Activated naive CD8-positive, alpha-beta T cell treated with anti-CD3 and anti-CD28 coated beads, Interleukin-2, amount 10 ng/mL, durations not matched to agents 7 days and 5 days (primary cell): ENCODE measurements at regions not wholly inside any gene's neighbourhood (a gene's known extent, or its start where the extent isn't known, plus 50 kb on each side); places are given as distances from the start of the nearest gene placed in this dataset.

Experiments used
- ATAC-seq: fragments of 150-1000 bp; cut with Tn5 transposase; one replicate; pipeline ENCODE4 v1.10.0; 2021; ENCODE audit warnings: low read depth, moderate library complexity
- POLR2A ChIA-PET: fragments of 350-600 bp; sonication (Branson Sonifier 250); formaldehyde crosslinking; loops from one replicate; lab custom pipeline; 2021; ENCODE audit warnings: antibody characterized with exemption; lab: Charles Lee
- DNase-seq: peaks from one replicate; pipeline ENCODE4 v3.0.0; 2021
- H3K27ac Mint-ChIP-seq: one replicate; pipeline ENCODE4 v1.8.0; 2022; ENCODE audit warnings: mild to moderate bottlenecking, mixed read lengths
- H3K27me3 Mint-ChIP-seq: one replicate; pipeline ENCODE4 v1.8.0; 2022; ENCODE audit warnings: mild to moderate bottlenecking, moderate library complexity, mixed read lengths
- H3K36me3 Mint-ChIP-seq: one replicate; pipeline ENCODE4 v1.8.0; 2021; ENCODE audit warnings: mild to moderate bottlenecking, mixed read lengths
- H3K4me1 Mint-ChIP-seq: one replicate; pipeline ENCODE4 v1.8.0; 2021; ENCODE audit warnings: mixed read lengths
- H3K4me3 Mint-ChIP-seq: one replicate; pipeline ENCODE4 v1.8.0; 2022; ENCODE audit warnings: mild to moderate bottlenecking, moderate library complexity, mixed read lengths
- H3K9me3 Mint-ChIP-seq: one replicate; pipeline ENCODE4 v1.8.0; 2021; ENCODE audit warnings: mixed read lengths

- H3K27ac Mint-ChIP-seq: no peak overlapping the region
- no peaks in the 10 kb centered on the region for H3K36me3 Mint-ChIP-seq
These were observed 154.3 kb upstream of the FN1 start for GRCh38 chr2:215590010-215590745.

DNA sequence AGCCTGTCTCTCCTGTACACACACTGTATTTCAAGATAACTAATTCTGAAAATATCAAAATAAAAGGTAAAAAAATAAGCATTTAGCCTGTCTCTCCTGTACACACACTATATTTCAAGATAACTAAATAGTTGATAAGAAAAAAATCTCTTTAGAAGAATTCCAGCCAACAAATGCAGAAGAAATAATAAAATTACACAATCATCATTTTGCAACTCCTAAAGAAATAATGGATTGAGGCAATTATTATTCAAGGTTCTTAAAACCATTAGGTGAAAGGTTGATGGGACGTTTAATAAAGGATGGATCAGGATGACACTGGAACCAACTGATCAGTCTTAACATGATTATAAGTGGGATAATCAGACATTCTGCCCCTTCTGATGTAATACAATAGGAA, 148.0 kb upstream of the FN1 start:
- H3K36me3 Mint-ChIP-seq: no peaks in the 10 kb centered on the region
- no peak overlapping the region for H3K4me3 Mint-ChIP-seq
- no peaks in the 10 kb centered on the region for H3K9me3 Mint-ChIP-seq
- POLR2A ChIA-PET: no interaction called here
- peaks cover 1% of the 10 kb centered on the region for H3K4me1 Mint-ChIP-seq
- no peak overlapping the region for H3K27ac Mint-ChIP-seq
- no peaks in the 10 kb centered on the region for H3K27me3 Mint-ChIP-seq
- DNase-seq (no peak), ATAC-seq (no peak)

More at GRCh38 chr2:215590010-215590745, 154.3 kb upstream of the FN1 start:
- DNase-seq (no peak), ATAC-seq (no peak)
- Mint-ChIP-seq H3K4me3 (no peak overlapping the region), H3K4me1 (no peaks in the 10 kb centered on the region), H3K27me3 (no peaks in the 10 kb centered on the region), H3K9me3 (no peaks in the 10 kb centered on the region)
- POLR2A ChIA-PET: no interaction called here

- H3K9me3 Mint-ChIP-seq: no peaks in the 10 kb centered on the region
- H3K27me3 Mint-ChIP-seq: no peaks in the 10 kb centered on the region
- POLR2A ChIA-PET: no interaction called here
- DNase-seq (no peak), ATAC-seq (no peak)
- H3K27ac Mint-ChIP-seq: no peak overlapping the region
- peaks cover 1% of the 10 kb centered on the region for H3K4me1 Mint-ChIP-seq
- no peaks in the 10 kb centered on the region for H3K36me3 Mint-ChIP-seq
- no peak overlapping the region for H3K4me3 Mint-ChIP-seq
These were observed 143.9 kb upstream of the FN1 start for GRCh38 chr2:215579809-215580208.

- Mint-ChIP-seq H3K9me3 (no peaks in the 10 kb centered on the region), H3K27me3 (no peaks in the 10 kb centered on the region), H3K4me3 (no peak overlapping the region), H3K36me3 (no peaks in the 10 kb centered on the region), H3K27ac (no peak overlapping the region), H3K4me1 (no peaks in the 10 kb centered on the region)
- no peak for ATAC-seq
- DNase-seq: no peak
- POLR2A ChIA-PET: no interaction called here
These were observed 141.5 kb upstream of the FN1 start for GRCh38 chr2:215577356-215577755.

DNA sequence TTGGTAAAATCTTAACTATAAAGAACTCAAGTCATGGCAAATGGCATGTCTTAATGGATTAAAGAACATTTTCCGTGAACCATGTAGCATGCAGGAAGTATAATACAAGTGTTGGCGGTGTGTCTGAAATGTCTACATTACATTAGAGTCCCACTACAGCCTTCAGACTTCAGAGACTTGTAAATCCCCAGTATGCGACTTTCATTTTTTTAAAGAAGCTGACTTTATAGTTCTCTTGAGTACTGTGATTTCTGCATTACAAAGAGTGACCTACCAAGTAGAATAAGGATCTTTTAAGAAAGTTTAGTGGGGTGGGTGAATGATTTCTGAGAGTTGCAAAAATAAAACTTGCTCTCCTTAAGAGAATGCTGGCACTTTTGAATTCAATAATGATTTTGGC, 140.7 kb upstream of the FN1 start:
- H3K27ac Mint-ChIP-seq: no peak overlapping the region

GRCh38 chr2:215573496-215573895, 137.6 kb upstream of the FN1 start:
- no peaks in the 10 kb centered on the region for H3K36me3 Mint-ChIP-seq
- H3K27ac Mint-ChIP-seq: no peak overlapping the region
- H3K4me1 Mint-ChIP-seq: no peaks in the 10 kb centered on the region
- no peaks in the 10 kb centered on the region for H3K9me3 Mint-ChIP-seq
- no peak overlapping the region for H3K4me3 Mint-ChIP-seq
- no peak for DNase-seq
- peaks cover 8% of the 10 kb centered on the region for H3K27me3 Mint-ChIP-seq
- POLR2A ChIA-PET: no interaction called here
- ATAC-seq: no peak

More for the DNA sequence above, 140.7 kb upstream of the FN1 start:
- Mint-ChIP-seq H3K4me1 (no peaks in the 10 kb centered on the region), H3K36me3 (no peaks in the 10 kb centered on the region), H3K4me3 (no peak overlapping the region), H3K9me3 (no peaks in the 10 kb centered on the region), H3K27me3 (no peaks in the 10 kb centered on the region)
- POLR2A ChIA-PET: no interaction called here
- no peak for ATAC-seq
- DNase-seq: no peak

DNA sequence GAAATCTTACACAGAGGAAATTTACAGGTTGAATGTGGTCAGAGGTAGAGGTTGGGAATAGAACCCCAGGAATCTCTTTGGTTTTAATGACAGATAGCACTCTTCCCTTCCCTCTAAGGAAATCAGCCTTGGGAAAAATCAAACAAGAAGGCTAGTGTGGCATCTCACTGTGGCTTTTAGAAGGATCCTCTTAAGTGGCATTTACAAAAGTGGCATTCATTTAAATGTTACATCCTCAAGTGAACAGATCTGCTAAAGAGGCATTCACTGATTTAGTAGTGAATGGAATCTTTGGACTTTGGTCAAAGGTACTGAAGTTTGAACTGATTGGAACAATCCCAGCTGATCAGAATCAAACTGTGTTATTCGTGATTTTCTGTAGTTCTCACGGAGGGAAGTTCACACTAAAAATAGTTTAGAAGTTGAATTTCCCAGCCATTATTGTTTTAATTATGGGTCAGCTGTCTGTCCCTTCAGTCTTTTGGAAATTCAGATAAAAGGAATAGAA, 136.5 kb upstream of the FN1 start:
- Mint-ChIP-seq H3K9me3 (no peaks in the 10 kb centered on the region), H3K27ac (no peak overlapping the region), H3K36me3 (no peaks in the 10 kb centered on the region), H3K4me3 (no peak overlapping the region), H3K27me3 (peaks cover 8% of the 10 kb centered on the region), H3K4me1 (no peaks in the 10 kb centered on the region)
- POLR2A ChIA-PET: no interaction called here
- ATAC-seq (no peak), DNase-seq (no peak)

GRCh38 chr2:215571689-215572088, 135.8 kb upstream of the FN1 start:
- POLR2A ChIA-PET: no interaction called here
- no peak overlapping the region for H3K27ac Mint-ChIP-seq

GRCh38 chr2:215567504-215567903, 131.6 kb upstream of the FN1 start:
- POLR2A ChIA-PET: no interaction called here
- H3K4me3 Mint-ChIP-seq: no peak overlapping the region
- H3K27me3 Mint-ChIP-seq: peaks cover 11% of the 10 kb centered on the region
- H3K9me3 Mint-ChIP-seq: no peaks in the 10 kb centered on the region
- no peaks in the 10 kb centered on the region for H3K4me1 Mint-ChIP-seq
- no peak overlapping the region for H3K27ac Mint-ChIP-seq
- ATAC-seq (no peak), DNase-seq (no peak)
- no peaks in the 10 kb centered on the region for H3K36me3 Mint-ChIP-seq

More at GRCh38 chr2:215571689-215572088, 135.8 kb upstream of the FN1 start:
- Mint-ChIP-seq H3K4me1 (no peaks in the 10 kb centered on the region), H3K27me3 (peaks cover 8% of the 10 kb centered on the region), H3K9me3 (no peaks in the 10 kb centered on the region), H3K4me3 (no peak overlapping the region), H3K36me3 (no peaks in the 10 kb centered on the region)
- ATAC-seq (no peak), DNase-seq (no peak)

GRCh38 chr2:215565897-215566296, 130.0 kb upstream of the FN1 start:
- Mint-ChIP-seq H3K4me1 (no peaks in the 10 kb centered on the region), H3K27ac (no peak overlapping the region), H3K27me3 (peaks cover 11% of the 10 kb centered on the region), H3K9me3 (no peaks in the 10 kb centered on the region), H3K4me3 (no peak overlapping the region), H3K36me3 (no peaks in the 10 kb centered on the region)
- DNase-seq (no peak), ATAC-seq (no peak)
- POLR2A ChIA-PET: no interaction called here

DNA sequence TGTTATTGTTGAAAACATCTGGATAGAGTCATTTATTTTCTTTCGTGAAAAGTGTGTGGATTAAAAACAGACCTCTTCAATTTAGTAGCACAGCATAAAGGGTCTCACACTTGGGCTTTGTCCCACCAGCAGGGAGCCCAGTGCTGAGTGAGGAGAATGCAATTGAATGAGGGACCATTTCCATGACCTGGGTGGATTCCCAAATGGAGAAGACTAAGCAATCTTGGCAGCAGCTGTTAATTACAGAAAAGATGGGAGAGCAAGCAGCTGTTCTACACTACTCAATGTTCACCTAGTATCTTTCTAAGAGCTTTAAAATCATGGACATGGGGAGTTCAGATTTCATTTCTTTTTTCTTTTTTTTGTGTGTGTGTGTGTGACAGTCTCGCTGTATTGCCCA, 121.8 kb upstream of the FN1 start:
- POLR2A ChIA-PET: no interaction called here
- Mint-ChIP-seq H3K27me3 (peaks cover 4% of the 10 kb centered on the region), H3K4me1 (no peaks in the 10 kb centered on the region), H3K27ac (no peak overlapping the region), H3K4me3 (no peak overlapping the region), H3K9me3 (no peaks in the 10 kb centered on the region), H3K36me3 (no peaks in the 10 kb centered on the region)
- DNase-seq (no peak), ATAC-seq (no peak)

- Mint-ChIP-seq H3K9me3 (no peaks in the 10 kb centered on the region), H3K4me1 (no peaks in the 10 kb centered on the region), H3K36me3 (no peaks in the 10 kb centered on the region), H3K27ac (no peak overlapping the region), H3K27me3 (no peaks in the 10 kb centered on the region), H3K4me3 (no peak overlapping the region)
- DNase-seq: no peak
- no peak for ATAC-seq
- POLR2A ChIA-PET: no interaction called here
These were observed 121.1 kb upstream of the FN1 start for GRCh38 chr2:215556979-215557378.

GRCh38 chr2:215554689-215555498, 119.0 kb upstream of the FN1 start:
- H3K27me3 Mint-ChIP-seq: no peaks in the 10 kb centered on the region
- no peaks in the 10 kb centered on the region for H3K9me3 Mint-ChIP-seq
- DNase-seq (no peak), ATAC-seq (no peak)
- H3K36me3 Mint-ChIP-seq: no peaks in the 10 kb centered on the region
- POLR2A ChIA-PET: no interaction called here
- H3K4me1 Mint-ChIP-seq: no peaks in the 10 kb centered on the region
- no peak overlapping the region for H3K4me3 Mint-ChIP-seq
- H3K27ac Mint-ChIP-seq: no peak overlapping the region

DNA sequence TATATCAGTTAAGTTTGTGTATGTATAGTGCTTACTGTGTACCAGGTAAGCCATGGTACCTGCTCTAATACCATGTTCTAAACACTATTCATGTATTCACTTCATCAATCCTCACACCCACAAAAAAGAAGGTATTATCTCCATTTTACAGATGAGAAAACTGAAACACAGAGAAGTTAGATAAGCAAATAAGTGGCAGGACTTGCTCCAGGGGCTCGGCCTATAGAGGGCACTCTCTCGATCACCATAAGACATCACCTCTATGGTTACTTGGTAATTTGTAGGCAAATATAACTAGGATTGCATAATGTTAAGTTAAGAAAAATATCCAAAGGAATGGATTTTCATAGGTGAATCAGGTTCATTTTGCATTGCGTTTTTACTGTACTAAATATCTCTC, 118.1 kb upstream of the FN1 start:
- POLR2A ChIA-PET: no interaction called here
- H3K27me3 Mint-ChIP-seq: no peaks in the 10 kb centered on the region
- no peak for DNase-seq
- no peaks in the 10 kb centered on the region for H3K36me3 Mint-ChIP-seq
- H3K9me3 Mint-ChIP-seq: no peaks in the 10 kb centered on the region
- no peaks in the 10 kb centered on the region for H3K4me1 Mint-ChIP-seq
- no peak overlapping the region for H3K27ac Mint-ChIP-seq
- ATAC-seq: no peak
- H3K4me3 Mint-ChIP-seq: no peak overlapping the region
